DMS 273 treated with DMSO at 0.1 percent for 48 hours (cell line): ENCODE measurements at regions not wholly inside any gene's neighbourhood (a gene's known extent, or its start where the extent isn't known, plus 50 kb on each side); places are given as distances from the start of the nearest gene placed in this dataset.
"Not testable (repeated sequence)": the region's sequence is repeated elsewhere in the genome, so short reads cannot be mapped to it uniquely, and the experiment has no call there.

Experiments
- DNase-seq: peaks from one replicate; lab custom pipeline; 2025; lab: John Stamatoyannopoulos, UW

DNA sequence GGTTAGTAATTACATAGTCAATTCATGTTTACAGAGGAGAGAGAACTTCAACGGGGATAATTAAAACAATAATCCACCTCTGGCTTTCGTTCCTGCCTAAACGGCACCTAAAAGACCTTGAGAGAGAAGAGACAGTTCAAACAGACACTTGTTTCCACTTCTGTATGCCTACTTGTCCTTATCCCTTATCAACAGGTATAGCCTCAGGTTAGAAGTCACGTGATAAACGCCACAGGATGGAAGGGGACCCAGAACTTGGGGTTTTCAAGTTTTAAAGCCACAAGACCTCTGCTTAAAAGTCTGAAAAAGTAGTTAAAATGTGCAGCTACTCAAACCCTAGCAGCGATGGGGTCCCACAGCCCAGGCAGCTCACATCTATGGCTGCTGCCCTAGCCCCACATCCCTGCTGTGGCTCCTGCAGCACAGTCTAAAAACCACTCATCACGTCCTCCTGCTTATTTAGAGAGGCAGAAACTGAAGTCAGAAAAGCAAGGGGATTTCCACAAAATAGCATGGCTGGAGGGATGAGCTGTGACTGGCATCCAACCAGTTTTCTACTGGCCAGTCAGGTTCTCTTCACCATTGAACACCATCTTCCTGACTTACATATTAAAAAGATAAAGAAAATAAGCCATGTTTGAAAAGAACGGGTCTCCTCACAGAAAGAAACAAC lies 51.2 kb upstream of the SEC16B start:
- DNase-seq: peak; percentile 5

DNA sequence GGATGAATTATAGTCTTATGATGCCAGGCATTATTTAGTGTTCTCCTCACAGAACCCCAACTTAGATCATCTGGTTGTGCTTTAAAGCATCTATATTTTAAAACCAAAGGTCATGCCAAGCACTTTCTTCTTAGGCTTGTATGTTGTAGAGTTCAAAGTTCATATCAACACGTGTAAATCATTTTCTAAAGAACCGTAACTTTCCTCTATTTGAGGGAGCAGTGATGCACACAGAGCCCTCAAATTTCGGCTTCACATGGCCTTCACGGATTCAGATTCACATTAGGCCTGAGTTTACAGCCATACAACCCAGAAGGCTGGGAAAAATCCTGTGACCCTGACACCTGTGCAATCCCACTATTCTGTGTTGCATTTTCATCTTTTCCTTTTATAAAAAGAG lies 52.1 kb upstream of the SEC16B start:
- no peak for DNase-seq

DNA sequence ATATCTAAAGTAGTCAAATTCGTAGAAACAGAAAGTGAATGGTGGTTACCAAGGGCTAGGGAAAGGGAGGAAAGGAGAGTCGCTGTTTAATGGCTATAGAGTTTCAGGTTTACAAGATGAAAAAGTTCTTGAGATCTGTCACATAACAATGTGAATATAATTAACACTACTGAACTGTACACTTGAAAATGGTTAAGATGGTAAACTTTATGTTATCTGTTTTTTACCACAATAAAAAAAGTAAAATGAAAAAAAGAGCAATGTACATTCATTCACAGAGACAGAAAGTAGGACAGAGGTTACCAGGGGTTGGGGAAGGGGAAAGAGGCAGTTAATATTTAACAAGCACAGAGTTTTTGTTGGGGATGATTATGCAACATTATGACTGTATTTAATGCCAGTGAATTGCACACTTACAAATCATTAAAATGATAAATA lies 53.3 kb upstream of the SEC16B start:
- DNase-seq: no peak

DNA sequence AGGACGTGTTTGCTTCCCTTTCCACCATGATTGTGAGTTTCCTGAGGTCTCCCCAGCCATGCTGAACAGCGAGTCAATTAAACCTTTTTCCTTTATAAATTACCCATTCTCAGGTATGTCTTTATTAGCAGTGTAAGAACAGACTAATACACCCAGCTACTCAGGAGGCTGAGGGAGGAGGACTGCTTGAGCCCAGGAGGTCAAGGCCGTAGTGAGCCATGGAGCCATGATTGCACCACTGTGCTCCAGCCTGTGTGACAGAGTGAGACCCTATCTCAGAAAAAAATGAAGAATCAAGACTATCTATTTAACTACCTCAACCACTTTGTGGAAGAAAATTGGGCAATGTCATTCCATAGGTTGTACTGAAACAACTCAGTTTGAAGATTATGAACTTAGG lies 54.6 kb upstream of the SEC16B start:
- no peak for DNase-seq

DNA sequence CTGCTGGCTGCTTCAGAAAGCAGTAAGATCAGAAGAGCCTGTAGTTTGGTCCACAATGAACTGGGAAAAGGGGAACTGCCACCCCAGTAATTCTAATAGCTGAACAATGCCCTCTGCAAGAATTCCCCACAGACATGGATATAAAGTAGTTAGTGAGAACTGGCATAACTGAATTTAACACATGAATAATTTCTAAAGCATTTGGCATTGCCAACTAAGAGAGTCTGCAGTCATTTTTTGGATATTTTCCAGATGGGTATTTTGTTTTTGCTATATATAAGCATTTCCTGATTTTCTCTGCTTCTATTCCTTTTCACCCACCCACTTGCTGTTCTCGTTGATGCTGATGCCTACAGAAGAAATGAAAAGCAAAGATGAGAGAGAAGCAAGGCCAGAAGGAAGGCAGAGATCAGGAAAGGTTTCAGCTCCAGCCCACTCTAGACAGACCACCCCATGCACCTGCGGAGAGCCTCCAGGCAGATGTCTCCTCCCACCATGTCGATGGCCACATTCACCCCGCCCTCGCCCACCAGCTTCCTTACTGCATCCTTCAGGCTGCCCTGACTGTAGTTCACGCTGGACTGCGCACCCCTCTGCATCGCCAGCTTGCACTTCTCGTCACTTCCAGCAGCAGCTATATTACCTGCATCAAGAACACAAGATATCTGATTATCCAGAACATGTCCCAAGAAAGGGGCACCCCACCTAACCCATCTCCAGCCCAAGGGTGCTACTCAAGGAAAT lies 55.9 kb upstream of the SEC16B start:
- DNase-seq: no peak

DNA sequence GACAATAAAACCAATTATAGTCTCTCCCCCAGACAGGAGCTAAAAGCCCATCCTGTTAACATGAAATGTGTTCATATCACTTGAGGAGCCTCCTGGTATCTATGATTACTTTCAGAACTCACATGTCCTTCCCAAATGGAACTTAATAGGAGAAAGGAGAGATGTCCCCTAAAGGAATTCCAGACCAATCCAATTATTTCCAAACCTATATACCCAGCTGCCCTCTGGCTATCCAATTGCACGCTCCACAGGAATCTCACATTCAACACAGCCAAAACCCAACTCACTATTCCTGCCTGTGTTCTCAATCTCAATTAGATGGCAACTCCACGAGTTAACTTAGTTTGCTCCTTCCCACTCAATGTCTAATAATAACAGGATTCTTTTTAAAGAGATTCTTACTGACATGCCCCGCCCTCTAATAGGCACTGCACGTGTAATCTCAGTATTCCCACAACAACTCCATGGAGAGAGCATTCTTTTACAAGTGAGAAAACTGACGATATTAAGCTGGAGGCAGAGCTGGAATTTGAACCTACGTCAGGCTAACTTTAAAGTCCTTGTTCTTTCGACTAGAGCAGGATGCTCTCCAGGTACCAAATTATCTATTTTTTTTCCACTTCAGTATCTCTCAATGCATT lies 59.1 kb upstream of the SEC16B start:
- DNase-seq: no peak

DNA sequence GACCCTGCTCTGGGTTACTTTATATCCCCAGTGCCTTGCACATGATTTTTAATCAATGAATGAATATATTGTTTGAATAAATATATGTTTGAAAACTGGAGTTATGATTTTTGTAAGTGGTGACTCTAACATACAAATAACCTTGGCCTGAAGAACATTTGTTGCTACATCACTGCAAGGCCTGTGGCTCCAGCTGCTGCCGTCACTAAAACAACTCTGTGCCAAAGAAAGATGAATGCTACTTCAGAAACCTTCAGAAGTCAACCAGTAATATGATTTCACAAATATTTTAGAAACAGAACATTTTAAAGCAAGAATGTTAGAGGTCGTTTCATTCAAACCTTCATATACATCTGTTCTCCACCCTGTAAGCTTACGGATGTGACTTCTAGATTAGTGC lies 60.6 kb upstream of the SEC16B start:
- no peak for DNase-seq

DNA sequence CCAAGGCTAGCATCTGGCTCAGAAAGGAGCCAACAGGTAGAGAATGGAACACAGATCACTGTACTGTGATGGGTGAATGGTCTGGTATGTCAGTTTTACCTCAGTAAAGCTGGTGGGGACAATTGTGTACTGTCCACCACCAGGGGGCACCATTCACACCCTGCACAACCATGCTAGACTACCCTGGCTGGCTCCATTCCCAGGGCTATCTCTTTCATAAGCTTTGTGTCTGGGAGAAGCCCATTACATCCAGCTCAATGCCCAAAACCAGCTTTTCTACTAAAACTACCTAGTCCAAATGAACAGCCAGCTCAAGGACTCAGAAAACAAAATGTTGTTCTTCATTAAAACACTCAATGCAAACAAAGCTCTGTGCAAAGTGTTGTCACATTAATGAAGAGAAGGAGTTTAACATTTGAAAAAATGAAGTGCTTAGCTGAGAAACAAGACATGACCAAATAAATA lies 62.0 kb upstream of the RASAL2 start:
- DNase-seq: peak; percentile 54

DNA sequence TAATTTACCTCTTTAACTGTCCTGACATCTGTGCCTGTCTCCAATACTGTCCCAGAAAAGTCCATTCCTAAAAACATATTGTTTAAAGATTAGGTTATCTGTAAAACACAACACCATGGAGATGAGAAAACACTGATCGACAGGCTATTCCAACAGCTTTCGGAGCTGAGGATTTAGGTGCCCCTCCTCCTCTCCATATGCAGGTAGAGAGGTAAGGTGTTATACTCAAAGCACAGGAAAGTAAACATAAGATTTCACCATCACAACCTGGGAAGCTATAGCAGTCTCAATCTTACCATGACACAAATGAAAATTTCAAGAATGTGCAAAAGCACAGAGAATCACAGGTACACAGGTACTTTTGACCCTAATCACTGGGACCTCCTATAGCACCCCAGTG lies 60.9 kb upstream of the RASAL2 start:
- DNase-seq: no peak

DNA sequence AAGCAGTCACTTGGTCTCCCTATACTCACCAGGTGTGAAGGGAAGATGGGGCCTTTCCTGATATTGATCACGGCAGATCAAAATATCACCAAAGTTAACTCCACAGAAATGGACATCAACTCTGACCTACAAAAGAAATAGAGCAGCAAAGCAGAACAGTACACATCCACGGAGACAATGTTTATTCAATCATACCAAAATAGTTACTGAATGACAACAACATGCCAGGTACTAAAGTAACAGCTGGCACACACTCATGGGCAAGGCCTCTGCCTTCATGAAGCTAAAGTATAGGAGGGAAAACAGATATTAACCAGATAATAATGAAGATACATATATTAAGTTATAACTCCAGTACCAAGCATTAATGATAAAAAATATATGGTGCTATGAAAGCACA lies 59.2 kb upstream of the RASAL2 start:
- no peak for DNase-seq

DNA sequence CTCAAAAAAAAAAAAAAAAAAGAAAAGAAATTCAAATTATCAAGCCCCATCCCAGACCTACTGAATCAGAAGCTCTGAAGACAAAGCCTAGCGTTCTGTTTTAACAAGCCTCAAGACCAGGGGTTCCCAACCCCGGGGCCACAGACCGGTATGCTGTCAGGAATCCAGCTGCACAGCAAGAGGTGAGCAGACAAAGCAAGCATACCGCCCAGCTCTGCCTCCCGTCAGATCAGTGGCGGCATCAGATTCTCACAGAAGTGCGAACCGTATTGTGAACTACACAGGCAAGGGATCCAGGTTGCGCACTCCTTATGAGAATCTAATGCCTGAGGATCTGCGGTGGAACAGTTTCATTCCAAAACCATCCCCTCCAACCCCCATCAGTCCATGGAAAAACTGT lies 57.8 kb upstream of the RASAL2 start:
- no peak for DNase-seq

DNA sequence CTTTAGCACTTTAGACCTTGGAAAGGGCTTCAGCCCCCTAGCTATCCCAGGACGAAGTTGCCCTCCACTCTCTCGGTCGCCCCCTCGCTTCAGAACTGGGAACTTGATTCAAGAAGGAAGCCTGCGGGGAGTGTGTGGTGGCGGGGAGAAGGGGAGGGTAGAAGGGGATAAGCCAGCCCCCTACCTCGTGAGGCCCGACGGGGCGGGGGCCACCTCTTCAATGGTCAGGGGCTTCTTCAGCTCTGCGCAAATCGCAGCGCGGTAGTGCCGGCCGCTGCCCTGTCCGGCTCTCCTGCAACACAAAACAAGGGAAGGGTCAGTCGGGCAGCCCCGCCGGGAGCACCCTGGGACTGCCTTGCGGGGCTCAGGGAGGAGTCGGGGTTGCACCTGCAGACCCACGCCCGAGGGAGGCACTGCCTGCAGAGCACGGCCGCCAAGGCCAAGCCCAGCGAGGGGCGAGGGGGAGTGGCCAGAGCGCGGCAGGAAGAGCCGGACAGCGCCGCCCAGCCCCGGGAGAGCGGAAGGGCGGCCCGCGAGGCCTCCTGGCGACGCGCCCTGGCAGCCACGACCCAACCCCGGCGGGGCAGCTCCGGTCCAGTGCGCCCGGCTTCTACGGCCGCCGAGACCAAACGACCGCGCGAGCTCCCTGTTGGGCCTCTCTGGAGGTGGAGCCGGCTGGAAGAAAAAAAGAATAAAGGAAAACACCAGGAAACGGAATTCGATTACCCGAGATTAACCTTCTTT lies 56.2 kb upstream of the RASAL2 start:
- DNase-seq: peak; percentile 28

DNA sequence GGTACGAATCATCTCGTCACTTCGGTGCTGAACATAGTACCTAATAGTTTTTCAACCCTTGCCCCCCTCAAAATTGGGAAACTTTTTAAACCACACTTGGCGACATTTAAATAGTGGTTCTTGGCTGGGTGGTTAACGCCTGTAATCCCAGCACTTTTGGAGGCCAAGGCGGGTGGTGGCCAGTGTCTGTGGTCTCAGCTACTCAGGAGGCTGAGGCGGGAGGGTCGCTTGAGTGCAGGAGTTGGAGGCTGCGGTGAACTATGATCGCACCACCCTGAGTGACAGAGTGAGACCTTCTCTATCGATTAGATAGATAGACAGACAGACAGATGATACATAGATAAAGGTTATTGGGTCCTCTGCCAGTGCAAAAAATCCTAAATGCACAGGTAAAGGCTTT lies 55.5 kb upstream of the RASAL2 start:
- DNase-seq: no peak

DNA sequence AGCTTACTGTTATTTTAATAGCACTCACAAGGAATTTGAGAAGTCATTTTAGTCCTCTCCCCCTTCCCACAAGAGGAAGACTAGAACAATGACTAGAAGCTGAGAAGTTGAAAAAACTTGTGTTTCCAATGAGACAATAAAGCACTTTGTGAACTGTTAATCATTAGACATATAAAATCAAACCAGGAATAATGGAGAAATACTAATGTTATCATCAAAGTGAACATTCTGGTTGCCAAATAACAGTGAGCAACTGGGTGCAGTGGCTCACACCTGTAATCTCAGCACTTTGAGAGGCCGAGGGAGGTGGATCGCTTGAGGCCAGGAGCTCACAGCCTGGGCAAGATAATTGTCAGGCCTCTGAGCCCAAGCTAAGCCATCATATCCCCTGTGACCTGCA lies 54.0 kb upstream of the RASAL2 start:
- DNase-seq: no peak

DNA sequence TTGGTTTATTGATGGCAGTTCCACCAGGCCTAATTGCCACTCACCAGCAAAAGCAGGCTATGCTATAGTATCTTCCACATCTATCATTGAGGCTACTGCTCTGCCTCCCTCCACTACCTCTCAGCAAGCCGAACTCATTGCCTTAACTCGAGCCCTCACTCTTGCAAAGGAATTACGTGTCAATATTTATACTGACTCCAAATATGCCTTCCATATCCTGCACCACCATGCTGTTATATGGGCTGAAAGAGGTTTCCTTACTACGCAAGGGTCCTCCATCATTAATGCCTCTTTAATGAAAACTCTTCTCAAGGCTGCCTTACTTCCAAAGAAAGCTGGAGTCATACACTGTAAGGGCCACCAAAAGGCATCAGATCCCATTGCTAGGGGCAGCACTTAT lies 50.0 kb upstream of the RASAL2 start:
- DNase-seq: not testable (repeated sequence)
